Tibial nerve (tissue), 4 donors: ENCODE measurements at regions not wholly inside any gene's neighbourhood (a gene's known extent, or its start where the extent isn't known, plus 50 kb on each side); places are given as distances from the start of the nearest gene placed in this dataset.

ENCODE experiments used
- DNase-seq, 2 donors: peaks; one replicate each; pipeline ENCODE4 v3.0.0-alpha.2; 2019; ENCODE audit warnings: low spot score in 2 of 2
- H3K27ac ChIP-seq, 4 donors: fragments of 200-600 bp; sonication (generic) in 3 of 4; one replicate each; pipeline ENCODE4 v1.5.1; 2017 to 2019; ENCODE audit warnings: mild to moderate bottlenecking in 1 of 4
- H3K27me3 ChIP-seq, 2 donors: fragments of 200-600 bp; sonication (generic) in 1 of 2; one replicate each; pipeline versions ENCODE4 v1.5.1 to v1.6.0; 2017 to 2019
- H3K36me3 ChIP-seq, 3 donors: fragments of 200-600 bp; sonication (generic); one replicate each; pipeline ENCODE4 v1.5.1; 2018 to 2019
- H3K4me1 ChIP-seq, 4 donors: fragments of 200-600 bp; sonication (generic) in 3 of 4; one replicate each; pipeline ENCODE4 v1.5.1; 2017 to 2019
- H3K4me3 ChIP-seq, 4 donors: fragments of 200-600 bp; sonication (generic) in 3 of 4; one replicate each; pipeline ENCODE4 v1.5.1; 2017 to 2019; ENCODE audit warnings: mild to moderate bottlenecking in 1 of 4, moderate library complexity in 1 of 4
- H3K9me3 ChIP-seq, 4 donors: fragments of 200-600 bp; sonication (generic) in 3 of 4; one replicate each; pipeline ENCODE4 v1.5.1; 2017 to 2019
- EP300 ChIP-seq, 2 donors: sonication (generic); formaldehyde crosslinking; IDR thresholded peaks; one replicate each; pipeline ENCODE4 v1.6.1; 2017; ENCODE audit warnings: antibody characterized with exemption in 2 of 2, mild to moderate bottlenecking in 1 of 2
- POLR2A ChIP-seq, 2 donors: fragments of 450-650 bp; IDR thresholded peaks; one replicate each; pipeline ENCODE4 v1.6.1; 2017; ENCODE audit warnings: antibody characterized with exemption in 2 of 2, mild to moderate bottlenecking in 2 of 2, moderate library complexity in 2 of 2
- WGBS, 2 donors: methylation state at CpG; one replicate each; pipeline ENCODE4 v1.1.5; 2018; 5-methylcytosine and 5-hydroxymethylcytosine counted together
- TF ChIP-seq, protein P1 (sequence below), 5 experiments: fragments of 200-600 bp in 3 of 5; fragments of 450-650 bp in 2 of 5; sonication (generic) in 3 of 5; IDR thresholded peaks; one replicate each; pipeline ENCODE4 v1.5.1; 2016 to 2019; ENCODE audit warnings: antibody characterized with exemption in 5 of 5, mild to moderate bottlenecking in 3 of 5, moderate library complexity in 2 of 5

DNA sequence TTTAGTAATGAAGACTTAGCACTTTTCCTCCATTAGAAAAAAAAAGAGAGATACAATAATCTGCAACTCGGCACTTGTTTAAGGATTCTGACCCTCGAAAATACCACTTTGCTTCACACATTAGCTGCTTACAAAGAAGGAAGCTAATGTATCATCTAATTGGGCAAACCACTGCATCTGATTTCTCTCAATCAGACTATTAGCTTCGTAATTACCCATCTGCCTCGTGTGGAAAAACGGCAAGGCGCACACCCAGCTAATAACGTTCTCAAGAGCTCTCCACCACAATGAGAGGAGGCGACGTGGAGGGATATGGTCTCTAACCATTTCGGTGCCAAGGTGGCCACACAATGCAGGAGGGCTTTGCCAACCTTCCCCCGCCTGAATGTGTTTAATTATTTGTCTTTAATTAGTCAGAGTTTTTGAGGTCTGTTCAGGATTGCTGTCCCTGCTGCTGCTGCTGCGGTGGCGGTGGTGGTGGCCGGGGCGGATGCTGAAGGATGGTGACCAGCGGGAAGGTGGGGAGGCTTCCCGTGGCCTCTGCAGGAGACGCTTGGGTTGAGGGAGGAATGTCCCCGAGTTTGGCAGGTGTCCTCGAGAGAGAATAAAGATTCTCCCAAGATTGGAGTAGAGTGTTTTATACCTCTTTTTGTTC lies 374.5 kb downstream of the RPS6KC1 start:
- DNase-seq, result no peak
- 89 to 90% methylated on average over 20 of the region's 20 CpGs for WGBS, 2 donors
- no peak for TF ChIP-seq POLR2A (IDR thresholded peaks at IDR 0.05)
- no peak for TF ChIP-seq EP300 (IDR thresholded peaks at IDR 0.05)
- TF ChIP-seq, protein P1, sequence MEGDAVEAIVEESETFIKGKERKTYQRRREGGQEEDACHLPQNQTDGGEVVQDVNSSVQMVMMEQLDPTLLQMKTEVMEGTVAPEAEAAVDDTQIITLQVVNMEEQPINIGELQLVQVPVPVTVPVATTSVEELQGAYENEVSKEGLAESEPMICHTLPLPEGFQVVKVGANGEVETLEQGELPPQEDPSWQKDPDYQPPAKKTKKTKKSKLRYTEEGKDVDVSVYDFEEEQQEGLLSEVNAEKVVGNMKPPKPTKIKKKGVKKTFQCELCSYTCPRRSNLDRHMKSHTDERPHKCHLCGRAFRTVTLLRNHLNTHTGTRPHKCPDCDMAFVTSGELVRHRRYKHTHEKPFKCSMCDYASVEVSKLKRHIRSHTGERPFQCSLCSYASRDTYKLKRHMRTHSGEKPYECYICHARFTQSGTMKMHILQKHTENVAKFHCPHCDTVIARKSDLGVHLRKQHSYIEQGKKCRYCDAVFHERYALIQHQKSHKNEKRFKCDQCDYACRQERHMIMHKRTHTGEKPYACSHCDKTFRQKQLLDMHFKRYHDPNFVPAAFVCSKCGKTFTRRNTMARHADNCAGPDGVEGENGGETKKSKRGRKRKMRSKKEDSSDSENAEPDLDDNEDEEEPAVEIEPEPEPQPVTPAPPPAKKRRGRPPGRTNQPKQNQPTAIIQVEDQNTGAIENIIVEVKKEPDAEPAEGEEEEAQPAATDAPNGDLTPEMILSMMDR (IDR thresholded peaks at IDR 0.05), result no peak

DNA sequence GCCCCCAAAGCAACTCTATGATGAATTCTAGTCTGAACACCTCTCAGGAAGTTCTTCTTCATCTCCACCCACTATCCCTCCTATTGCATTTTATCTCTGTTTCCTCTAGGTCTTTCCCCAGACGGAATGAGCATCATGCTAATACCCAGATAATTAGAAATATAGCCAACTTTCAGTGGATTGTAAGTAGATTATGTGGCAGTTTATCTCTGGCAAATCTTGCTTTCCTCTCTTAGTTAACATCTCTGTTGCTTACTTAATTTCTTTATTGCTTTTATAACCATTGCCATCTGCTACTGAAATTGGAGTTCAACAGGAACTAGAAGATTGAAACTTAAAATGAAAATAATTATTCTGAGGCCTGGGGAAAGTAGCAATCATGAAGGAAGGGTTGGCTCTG lies 378.6 kb downstream of the RPS6KC1 start:
- no peaks in the 10 kb centered on the region for H3K4me1 ChIP-seq
- no peaks in the 10 kb centered on the region for H3K27me3 ChIP-seq
- no peaks in the 10 kb centered on the region for H3K9me3 ChIP-seq
- 79 to 85% methylated on average over 1 of the region's 1 CpG for WGBS, 2 donors
- TF ChIP-seq, protein P1 (IDR thresholded peaks at IDR 0.05), result no peak
- TF ChIP-seq EP300 (IDR thresholded peaks at IDR 0.05) (no peak), POLR2A (IDR thresholded peaks at IDR 0.05) (no peak)
- no peaks in the 10 kb centered on the region for H3K36me3 ChIP-seq
- DNase-seq, result no peak
- H3K4me3 ChIP-seq, result no peak overlapping the region
- H3K27ac ChIP-seq, result no peak overlapping the region

More for the DNA sequence above, 374.5 kb downstream of the RPS6KC1 start:
- H3K36me3 ChIP-seq, result no peaks in the 10 kb centered on the region
- no peaks in the 10 kb centered on the region for H3K27me3 ChIP-seq
- no peaks in the 10 kb centered on the region for H3K9me3 ChIP-seq
- no peaks in the 10 kb centered on the region for H3K4me1 ChIP-seq
- no peak overlapping the region for H3K27ac ChIP-seq
- no peak overlapping the region for H3K4me3 ChIP-seq

DNA sequence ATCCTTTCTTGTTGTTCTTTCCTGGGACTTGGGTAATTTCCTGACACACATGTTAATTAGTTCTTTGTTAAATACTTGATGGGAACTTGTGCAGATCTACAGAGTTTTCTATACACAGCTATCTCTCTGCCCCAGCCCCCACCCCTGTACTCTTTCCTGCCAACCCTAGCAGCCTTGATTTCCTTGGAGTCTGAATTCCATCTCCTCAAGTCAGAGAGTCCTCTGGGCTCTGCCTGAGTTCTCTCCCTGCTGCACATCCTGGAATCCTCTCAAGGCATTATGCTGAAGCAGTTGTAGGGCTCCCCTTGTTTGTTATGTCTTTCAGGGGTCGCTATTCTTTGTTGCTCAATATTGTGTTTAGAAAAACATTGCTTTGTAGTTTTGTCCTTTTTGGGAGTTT lies 384.7 kb downstream of the RPS6KC1 start:
- no peaks in the 10 kb centered on the region for H3K9me3 ChIP-seq
- TF ChIP-seq POLR2A (IDR thresholded peaks at IDR 0.05) (no peak), EP300 (IDR thresholded peaks at IDR 0.05) (no peak)
- TF ChIP-seq, protein P1 (IDR thresholded peaks at IDR 0.05), result no peak
- no peak overlapping the region for H3K4me3 ChIP-seq
- no peaks in the 10 kb centered on the region for H3K36me3 ChIP-seq
- H3K4me1 ChIP-seq, result no peaks in the 10 kb centered on the region
- no peak for DNase-seq
- H3K27ac ChIP-seq, result no peak overlapping the region
- 45 to 47% methylated on average over 1 of the region's 1 CpG for WGBS, 2 donors
- H3K27me3 ChIP-seq, result no peaks in the 10 kb centered on the region

DNA sequence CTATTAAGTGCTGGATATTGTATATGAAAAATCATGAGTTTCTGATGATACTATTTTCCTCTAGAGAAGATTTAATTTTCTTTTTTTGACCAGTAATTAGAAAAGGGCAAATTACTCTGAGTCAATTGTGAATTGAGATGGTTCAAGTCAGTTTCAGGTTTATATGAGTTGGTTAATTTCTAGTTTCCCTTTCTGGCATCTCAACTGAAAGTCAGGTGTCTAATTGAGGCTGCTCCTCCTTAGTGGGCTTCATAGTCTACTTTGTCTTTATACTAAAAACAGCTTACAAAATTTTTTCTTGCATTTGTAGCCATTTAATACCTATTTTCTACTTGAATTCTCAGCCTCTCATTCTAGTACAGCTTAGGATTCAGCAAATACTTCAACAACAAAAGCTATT lies 387.3 kb downstream of the RPS6KC1 start:
- Histone ChIP-seq H3K4me3 (no peak overlapping the region), H3K27ac (no peak overlapping the region), H3K27me3 (no peaks in the 10 kb centered on the region), H3K4me1 (no peaks in the 10 kb centered on the region), H3K36me3 (no peaks in the 10 kb centered on the region), H3K9me3 (no peaks in the 10 kb centered on the region)
- DNase-seq, result no peak
- TF ChIP-seq EP300 (IDR thresholded peaks at IDR 0.05), result no peak
- TF ChIP-seq POLR2A (IDR thresholded peaks at IDR 0.05), result no peak
- TF ChIP-seq, protein P1 (IDR thresholded peaks at IDR 0.05), result no peak

DNA sequence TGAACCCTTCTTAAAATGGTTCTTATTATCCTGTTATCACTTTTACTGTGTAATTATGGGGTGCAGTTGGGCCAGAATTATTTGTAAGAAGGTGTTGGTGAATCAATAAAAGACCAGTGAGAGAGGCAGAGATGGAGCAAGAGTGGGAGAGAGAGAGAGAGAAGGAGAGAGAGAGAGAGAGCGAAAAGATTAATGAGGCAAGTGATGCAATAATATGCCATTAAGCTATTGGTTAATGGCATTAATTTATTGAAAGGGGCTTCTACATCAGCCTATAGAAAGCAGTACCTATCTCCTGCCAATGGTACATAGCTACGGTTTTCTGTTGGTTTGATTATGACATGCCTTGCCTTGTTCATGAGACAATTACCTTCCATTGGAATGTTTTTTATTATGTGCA lies 388.7 kb downstream of the RPS6KC1 start:
- H3K36me3 ChIP-seq, result no peaks in the 10 kb centered on the region
- 88 to 89% methylated on average over 2 of the region's 2 CpGs for WGBS, 2 donors
- H3K4me1 ChIP-seq, result no peaks in the 10 kb centered on the region
- no peak overlapping the region for H3K27ac ChIP-seq
- TF ChIP-seq EP300 (IDR thresholded peaks at IDR 0.05) (no peak), POLR2A (IDR thresholded peaks at IDR 0.05) (no peak)
- TF ChIP-seq, protein P1 (IDR thresholded peaks at IDR 0.05), result no peak
- no peak for DNase-seq
- H3K4me3 ChIP-seq, result no peak overlapping the region
- no peaks in the 10 kb centered on the region for H3K9me3 ChIP-seq
- no peaks in the 10 kb centered on the region for H3K27me3 ChIP-seq
